ENCODE measurements at regions not wholly inside any gene's neighbourhood (a gene's known extent, or its start where the extent isn't known, plus 50 kb on each side); places are given as distances from the start of the nearest gene placed in this dataset.
"Not testable (repeated sequence)": the region's sequence is repeated elsewhere in the genome, so short reads cannot be mapped to it uniquely, and the experiment has no call there.

- no peaks in the 10 kb centered on the region for H3K36me3 Mint-ChIP-seq
- no peaks in the 10 kb centered on the region for H3K9me3 Mint-ChIP-seq
- DNase-seq (ENCODE audit: low spot score in 2 of 2) (no peak), ATAC-seq (ENCODE audit: low read depth) (no peak)
- H3K4me3 Mint-ChIP-seq = no peak overlapping the region
- no peaks in the 10 kb centered on the region for H3K27me3 Mint-ChIP-seq
- H3K4me1 Mint-ChIP-seq = no peaks in the 10 kb centered on the region
- H3K27ac Mint-ChIP-seq = no peak overlapping the region
Observed at GRCh38 chr13:65937251-65937650, 1292.9 kb downstream of the PCDH9 start.

- no peak for DNase-seq (ENCODE audit: low spot score in 2 of 2)
- no peaks in the 10 kb centered on the region for H3K36me3 Mint-ChIP-seq
- ATAC-seq (ENCODE audit: low read depth) = no peak
- no peaks in the 10 kb centered on the region for H3K9me3 Mint-ChIP-seq
- no peaks in the 10 kb centered on the region for H3K27me3 Mint-ChIP-seq
- no peaks in the 10 kb centered on the region for H3K4me1 Mint-ChIP-seq
- H3K4me3 Mint-ChIP-seq = no peak overlapping the region
- no peak overlapping the region for H3K27ac Mint-ChIP-seq
Observed at GRCh38 chr13:65936249-65936648, 1293.9 kb downstream of the PCDH9 start.

DNA sequence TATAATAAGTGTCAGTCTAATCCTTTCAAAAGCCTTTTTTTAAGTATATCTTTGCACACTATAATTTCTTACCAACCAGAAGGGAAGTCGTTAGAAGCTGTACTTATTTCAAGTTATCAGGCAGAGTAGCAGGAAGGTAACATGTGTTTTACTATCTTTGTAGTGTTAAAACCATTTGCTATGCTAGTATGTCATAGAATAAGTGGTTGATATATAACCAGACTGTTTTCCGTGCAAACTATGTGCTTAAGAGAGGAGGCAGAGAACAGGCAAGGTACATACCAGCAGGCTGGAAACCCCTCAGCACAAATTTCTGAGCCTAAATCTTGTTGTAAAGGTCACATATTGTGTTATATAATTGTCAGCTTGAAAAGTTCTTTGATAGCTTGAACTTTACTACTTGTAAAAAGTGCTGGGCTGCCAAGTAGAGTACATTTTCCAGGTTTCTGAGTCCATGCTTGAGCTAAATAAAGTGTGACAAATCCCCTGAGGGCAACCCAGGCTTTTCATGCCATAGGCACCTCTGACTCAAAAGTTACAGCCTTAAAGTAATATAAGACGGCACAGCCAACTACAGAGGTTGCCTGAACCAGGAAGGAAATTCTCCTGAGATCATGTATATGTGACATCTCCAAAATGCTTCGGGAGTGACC lies 1297.4 kb downstream of the PCDH9 start:
- H3K4me1 Mint-ChIP-seq = no peaks in the 10 kb centered on the region
- no peaks in the 10 kb centered on the region for H3K27me3 Mint-ChIP-seq
- H3K4me3 Mint-ChIP-seq = no peak overlapping the region
- no peak overlapping the region for H3K27ac Mint-ChIP-seq
- H3K9me3 Mint-ChIP-seq = peaks cover 1% of the 10 kb centered on the region
- DNase-seq (ENCODE audit: low spot score in 2 of 2) (no peak), ATAC-seq (ENCODE audit: low read depth) (no peak)
- H3K36me3 Mint-ChIP-seq = no peaks in the 10 kb centered on the region

- Mint-ChIP-seq H3K36me3 (no peaks in the 10 kb centered on the region), H3K9me3 (peaks cover 2% of the 10 kb centered on the region)
Observed at GRCh38 chr13:65932013-65932412, 1298.1 kb downstream of the PCDH9 start.

GRCh38 chr13:65929436-65929835 lies 1300.7 kb downstream of the PCDH9 start:
- H3K27me3 Mint-ChIP-seq = no peaks in the 10 kb centered on the region
- no peak overlapping the region for H3K27ac Mint-ChIP-seq
- no peaks in the 10 kb centered on the region for H3K4me1 Mint-ChIP-seq

More at GRCh38 chr13:65932013-65932412, 1298.1 kb downstream of the PCDH9 start:
- no peak for DNase-seq (ENCODE audit: low spot score in 2 of 2)
- no peaks in the 10 kb centered on the region for H3K4me1 Mint-ChIP-seq
- no peak overlapping the region for H3K4me3 Mint-ChIP-seq
- H3K27me3 Mint-ChIP-seq = no peaks in the 10 kb centered on the region
- no peak overlapping the region for H3K27ac Mint-ChIP-seq
- no peak for ATAC-seq (ENCODE audit: low read depth)

DNA sequence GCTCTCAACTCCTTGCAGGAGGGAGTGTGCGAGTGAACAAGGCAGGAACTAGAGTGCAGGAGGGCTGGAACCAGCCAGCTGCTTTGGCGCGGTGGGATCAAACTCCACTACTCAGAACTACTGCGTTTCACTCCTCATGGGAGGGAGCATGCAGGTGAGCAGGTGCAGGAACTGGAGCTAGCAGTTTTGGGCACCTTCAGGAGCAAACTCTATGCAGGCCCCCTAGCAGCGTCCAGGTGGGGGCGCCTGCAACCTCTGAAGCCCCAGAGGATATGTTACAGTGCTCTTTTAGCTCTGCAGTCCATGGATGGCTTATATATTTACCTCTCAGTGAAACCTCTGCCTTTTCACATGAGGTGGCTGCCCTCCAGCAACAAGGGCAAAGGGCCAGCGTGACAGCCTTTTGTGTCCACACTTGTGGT lies 1303.4 kb downstream of the PCDH9 start:
- H3K9me3 Mint-ChIP-seq = peaks cover 5% of the 10 kb centered on the region
- no peak for DNase-seq (ENCODE audit: low spot score in 2 of 2)
- no peak for ATAC-seq (ENCODE audit: low read depth)
- H3K4me3 Mint-ChIP-seq = no peak overlapping the region
- no peaks in the 10 kb centered on the region for H3K4me1 Mint-ChIP-seq
- H3K27me3 Mint-ChIP-seq = no peaks in the 10 kb centered on the region
- no peak overlapping the region for H3K27ac Mint-ChIP-seq
- no peaks in the 10 kb centered on the region for H3K36me3 Mint-ChIP-seq

More at GRCh38 chr13:65929436-65929835, 1300.7 kb downstream of the PCDH9 start:
- no peak for ATAC-seq (ENCODE audit: low read depth)
- DNase-seq (ENCODE audit: low spot score in 2 of 2) = no peak
- Mint-ChIP-seq H3K9me3 (peaks cover 3% of the 10 kb centered on the region), H3K4me3 (no peak overlapping the region), H3K36me3 (no peaks in the 10 kb centered on the region)

DNA sequence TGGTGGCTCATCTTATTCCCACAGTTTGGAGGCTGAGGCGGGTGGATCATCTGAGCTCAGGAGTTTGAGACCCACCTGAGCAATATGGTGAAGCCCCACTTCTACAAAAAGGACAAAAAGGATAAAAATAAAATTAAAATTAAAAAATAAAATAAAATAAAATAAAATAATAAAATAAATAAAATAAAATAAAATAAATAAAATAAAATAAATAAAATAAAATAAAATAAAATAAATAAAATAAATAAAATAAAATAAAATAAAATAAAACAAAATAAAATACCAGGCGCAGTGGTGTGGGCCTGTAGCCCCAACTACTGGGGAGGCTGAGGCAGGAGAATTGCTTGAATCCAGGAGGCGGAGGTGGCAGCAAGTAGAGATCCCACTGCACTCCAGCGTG lies 1307.3 kb downstream of the PCDH9 start:
- not testable (repeated sequence) for H3K4me3 Mint-ChIP-seq; H3K4me1 Mint-ChIP-seq; H3K27me3 Mint-ChIP-seq; ATAC-seq (ENCODE audit: low read depth); H3K9me3 Mint-ChIP-seq; H3K27ac Mint-ChIP-seq; H3K36me3 Mint-ChIP-seq; DNase-seq (ENCODE audit: low spot score in 2 of 2)

- H3K27ac Mint-ChIP-seq = no peak overlapping the region
- no peaks in the 10 kb centered on the region for H3K36me3 Mint-ChIP-seq
- H3K4me1 Mint-ChIP-seq = no peaks in the 10 kb centered on the region
- no peak for ATAC-seq (ENCODE audit: low read depth)
- no peak for DNase-seq (ENCODE audit: low spot score in 2 of 2)
- H3K9me3 Mint-ChIP-seq = peaks cover 2% of the 10 kb centered on the region
- no peaks in the 10 kb centered on the region for H3K27me3 Mint-ChIP-seq
- H3K4me3 Mint-ChIP-seq = no peak overlapping the region
Observed at GRCh38 chr13:65921933-65922332, 1308.2 kb downstream of the PCDH9 start.

DNA sequence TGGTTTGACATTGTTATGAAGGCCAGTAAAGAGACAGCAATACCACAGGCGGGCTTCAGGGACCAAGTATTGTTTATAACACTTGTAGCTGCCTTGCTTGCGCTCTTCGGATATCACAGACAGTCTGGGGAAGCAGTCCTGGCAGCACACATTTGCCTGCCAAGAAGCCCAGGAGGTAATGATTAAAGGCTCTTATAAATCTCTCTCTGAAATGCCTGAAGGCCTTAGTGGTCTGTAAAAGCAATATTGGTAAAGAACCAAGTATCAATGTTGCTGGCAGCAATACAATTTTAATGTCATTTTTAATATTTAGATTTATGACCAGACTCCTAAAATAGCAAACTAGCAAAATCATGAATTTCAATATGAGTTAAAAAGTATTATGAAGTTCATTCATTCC lies 1312.4 kb downstream of the PCDH9 start:
- H3K4me1 Mint-ChIP-seq = no peaks in the 10 kb centered on the region
- H3K9me3 Mint-ChIP-seq = no peaks in the 10 kb centered on the region
- no peaks in the 10 kb centered on the region for H3K27me3 Mint-ChIP-seq
- no peak overlapping the region for H3K4me3 Mint-ChIP-seq
- no peak overlapping the region for H3K27ac Mint-ChIP-seq
- DNase-seq (ENCODE audit: low spot score in 2 of 2) = no peak
- no peak for ATAC-seq (ENCODE audit: low read depth)
- H3K36me3 Mint-ChIP-seq = no peaks in the 10 kb centered on the region

- Mint-ChIP-seq H3K27me3 (no peaks in the 10 kb centered on the region), H3K9me3 (peaks cover 5% of the 10 kb centered on the region), H3K36me3 (no peaks in the 10 kb centered on the region), H3K27ac (no peak overlapping the region), H3K4me1 (no peaks in the 10 kb centered on the region), H3K4me3 (no peak overlapping the region)
- ATAC-seq (ENCODE audit: low read depth) = no peak
- DNase-seq (ENCODE audit: low spot score in 2 of 2) = no peak
Observed at GRCh38 chr13:65915195-65915594, 1314.9 kb downstream of the PCDH9 start.

DNA sequence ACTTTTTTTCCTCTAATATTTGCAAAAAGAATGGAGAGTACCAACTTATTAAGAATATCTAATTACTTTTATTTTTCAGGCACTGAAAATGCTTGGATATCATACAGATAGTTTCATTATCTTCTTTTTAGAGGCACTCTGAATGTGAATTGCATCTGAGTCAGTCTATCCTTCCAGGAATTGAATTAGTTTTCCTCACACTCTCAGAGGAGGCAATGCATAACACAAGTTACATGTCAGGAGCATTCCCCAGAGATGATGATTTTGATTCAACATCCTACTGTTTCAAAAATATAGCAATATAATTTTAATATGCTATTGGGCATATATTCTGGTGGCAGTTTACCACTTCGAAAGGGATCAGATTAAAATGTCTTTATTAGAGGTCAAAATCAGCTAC lies 1315.4 kb downstream of the PCDH9 start:
- DNase-seq (ENCODE audit: low spot score in 2 of 2) (no peak), ATAC-seq (ENCODE audit: low read depth) (no peak)
- Mint-ChIP-seq H3K9me3 (peaks cover 5% of the 10 kb centered on the region), H3K36me3 (no peaks in the 10 kb centered on the region), H3K27ac (no peak overlapping the region), H3K27me3 (no peaks in the 10 kb centered on the region), H3K4me1 (no peaks in the 10 kb centered on the region), H3K4me3 (no peak overlapping the region)

GRCh38 chr13:65913173-65913572 lies 1317.0 kb downstream of the PCDH9 start:
- Mint-ChIP-seq H3K4me3 (no peak overlapping the region), H3K27me3 (no peaks in the 10 kb centered on the region), H3K4me1 (no peaks in the 10 kb centered on the region), H3K36me3 (no peaks in the 10 kb centered on the region), H3K27ac (no peak overlapping the region), H3K9me3 (peaks cover 9% of the 10 kb centered on the region)
- ATAC-seq (ENCODE audit: low read depth) (no peak), DNase-seq (ENCODE audit: low spot score in 2 of 2) (no peak)

GRCh38 chr13:65912516-65912915 lies 1317.6 kb downstream of the PCDH9 start:
- no peak for ATAC-seq (ENCODE audit: low read depth)
- Mint-ChIP-seq H3K27me3 (no peaks in the 10 kb centered on the region), H3K27ac (no peak overlapping the region), H3K9me3 (peaks cover 10% of the 10 kb centered on the region), H3K36me3 (no peaks in the 10 kb centered on the region), H3K4me3 (no peak overlapping the region), H3K4me1 (no peaks in the 10 kb centered on the region)
- DNase-seq (ENCODE audit: low spot score in 2 of 2) = no peak

- H3K4me3 Mint-ChIP-seq = no peak overlapping the region
- H3K9me3 Mint-ChIP-seq = peaks cover 15% of the 10 kb centered on the region
- no peaks in the 10 kb centered on the region for H3K27me3 Mint-ChIP-seq
- DNase-seq (ENCODE audit: low spot score in 2 of 2) (no peak), ATAC-seq (ENCODE audit: low read depth) (no peak)
- no peaks in the 10 kb centered on the region for H3K4me1 Mint-ChIP-seq
- H3K27ac Mint-ChIP-seq = no peak overlapping the region
- no peaks in the 10 kb centered on the region for H3K36me3 Mint-ChIP-seq
Observed at GRCh38 chr13:65911546-65912193, 1318.5 kb downstream of the PCDH9 start.

DNA sequence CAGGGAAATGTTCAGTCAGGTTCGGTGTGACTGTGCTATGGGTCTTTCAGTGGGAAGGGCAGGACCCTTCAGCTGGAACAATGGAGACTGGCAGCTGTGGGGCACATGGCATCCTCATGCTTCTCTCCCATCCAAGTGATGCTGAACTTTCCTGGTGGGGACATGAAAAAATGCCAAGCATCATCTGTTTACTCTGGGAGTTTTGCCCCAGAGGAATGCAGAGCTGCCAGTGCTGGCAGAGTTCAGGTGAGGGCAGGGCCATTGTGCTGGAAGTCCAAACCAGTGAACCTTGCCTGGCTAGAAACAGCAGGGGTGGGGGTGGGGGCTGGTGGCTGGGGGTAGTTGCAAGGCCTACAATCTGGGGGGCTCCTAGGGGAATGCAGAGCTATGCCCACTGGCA lies 1320.6 kb downstream of the PCDH9 start:
- Mint-ChIP-seq H3K36me3 (no peaks in the 10 kb centered on the region), H3K27me3 (no peaks in the 10 kb centered on the region), H3K27ac (no peak overlapping the region), H3K4me1 (no peaks in the 10 kb centered on the region), H3K9me3 (peaks cover 16% of the 10 kb centered on the region), H3K4me3 (no peak overlapping the region)
- ATAC-seq (ENCODE audit: low read depth) = no peak
- no peak for DNase-seq (ENCODE audit: low spot score in 2 of 2)

Data from memory B cell (primary cell).